ENCODE measurements at regions not wholly inside any gene's neighbourhood (a gene's known extent, or its start where the extent isn't known, plus 50 kb on each side); places are given as distances from the start of the nearest gene placed in this dataset.
"Not testable (repeated sequence)": the region's sequence is repeated elsewhere in the genome, so short reads cannot be mapped to it uniquely, and the experiment has no call there.

- H3K27me3 ChIP-seq (ENCODE audit: insufficient read depth, low read length): no peaks in the 10 kb centered on the region
- no peak overlapping the region for H3K4me3 ChIP-seq (ENCODE audit: low read length)
- no peaks in the 10 kb centered on the region for H3K4me1 ChIP-seq (ENCODE audit: insufficient read depth, low read length)
- H3K27ac ChIP-seq (ENCODE audit: low read length): no peak overlapping the region
- no peak overlapping the region for H3K9ac ChIP-seq (ENCODE audit: low read depth, low read length)
- H3K36me3 ChIP-seq (ENCODE audit: insufficient read depth, low read depth, low read length): no peaks in the 10 kb centered on the region
- no peaks in the 10 kb centered on the region for H3K9me3 ChIP-seq (ENCODE audit: insufficient read depth, low read depth, low read length)
Observed at GRCh38 chr1:30534551-30534940, 188.8 kb downstream of the MATN1 start.

- H3K27me3 ChIP-seq (ENCODE audit: insufficient read depth, low read length): no peaks in the 10 kb centered on the region
- H3K9me3 ChIP-seq (ENCODE audit: insufficient read depth, low read depth, low read length): no peaks in the 10 kb centered on the region
- H3K36me3 ChIP-seq (ENCODE audit: insufficient read depth, low read depth, low read length): no peaks in the 10 kb centered on the region
- H3K9ac ChIP-seq (ENCODE audit: low read depth, low read length): no peak overlapping the region
- no peak overlapping the region for H3K27ac ChIP-seq (ENCODE audit: low read length)
- H3K4me3 ChIP-seq (ENCODE audit: low read length): no peak overlapping the region
- no peaks in the 10 kb centered on the region for H3K4me1 ChIP-seq (ENCODE audit: insufficient read depth, low read length)
Observed at GRCh38 chr1:30533796-30534550, 189.4 kb downstream of the MATN1 start.

GRCh38 chr1:30533141-30533540, 190.2 kb downstream of the MATN1 start:
- H3K9me3 ChIP-seq (ENCODE audit: insufficient read depth, low read depth, low read length): no peaks in the 10 kb centered on the region
- no peaks in the 10 kb centered on the region for H3K27me3 ChIP-seq (ENCODE audit: insufficient read depth, low read length)
- H3K9ac ChIP-seq (ENCODE audit: low read depth, low read length): no peak overlapping the region
- no peak overlapping the region for H3K4me3 ChIP-seq (ENCODE audit: low read length)
- H3K4me1 ChIP-seq (ENCODE audit: insufficient read depth, low read length): no peaks in the 10 kb centered on the region
- no peak overlapping the region for H3K27ac ChIP-seq (ENCODE audit: low read length)
- no peaks in the 10 kb centered on the region for H3K36me3 ChIP-seq (ENCODE audit: insufficient read depth, low read depth, low read length)

GRCh38 chr1:30532621-30533020, 190.8 kb downstream of the MATN1 start:
- no peaks in the 10 kb centered on the region for H3K27me3 ChIP-seq (ENCODE audit: insufficient read depth, low read length)
- no peaks in the 10 kb centered on the region for H3K36me3 ChIP-seq (ENCODE audit: insufficient read depth, low read depth, low read length)
- H3K9ac ChIP-seq (ENCODE audit: low read depth, low read length): no peak overlapping the region
- no peaks in the 10 kb centered on the region for H3K9me3 ChIP-seq (ENCODE audit: insufficient read depth, low read depth, low read length)
- no peak overlapping the region for H3K4me3 ChIP-seq (ENCODE audit: low read length)
- H3K4me1 ChIP-seq (ENCODE audit: insufficient read depth, low read length): no peaks in the 10 kb centered on the region
- no peak overlapping the region for H3K27ac ChIP-seq (ENCODE audit: low read length)

GRCh38 chr1:30527511-30528140, 195.8 kb downstream of the MATN1 start:
- H3K27me3 ChIP-seq (ENCODE audit: insufficient read depth, low read length): no peaks in the 10 kb centered on the region; the same call in 1 of the 2 replicates
- H3K4me1 ChIP-seq (ENCODE audit: insufficient read depth, low read length): no peaks in the 10 kb centered on the region
- no peak overlapping the region for H3K9ac ChIP-seq (ENCODE audit: low read depth, low read length)
- H3K4me3 ChIP-seq (ENCODE audit: low read length): no peak overlapping the region
- no peaks in the 10 kb centered on the region for H3K36me3 ChIP-seq (ENCODE audit: insufficient read depth, low read depth, low read length)
- no peaks in the 10 kb centered on the region for H3K9me3 ChIP-seq (ENCODE audit: insufficient read depth, low read depth, low read length)
- H3K27ac ChIP-seq (ENCODE audit: low read length): no peak overlapping the region

- H3K27me3 ChIP-seq (ENCODE audit: insufficient read depth, low read length): no peaks in the 10 kb centered on the region; the same call in 1 of the 2 replicates
- no peaks in the 10 kb centered on the region for H3K9me3 ChIP-seq (ENCODE audit: insufficient read depth, low read depth, low read length)
- H3K4me1 ChIP-seq (ENCODE audit: insufficient read depth, low read length): no peaks in the 10 kb centered on the region
- no peak overlapping the region for H3K9ac ChIP-seq (ENCODE audit: low read depth, low read length)
- no peaks in the 10 kb centered on the region for H3K36me3 ChIP-seq (ENCODE audit: insufficient read depth, low read depth, low read length)
- no peak overlapping the region for H3K4me3 ChIP-seq (ENCODE audit: low read length)
- no peak overlapping the region for H3K27ac ChIP-seq (ENCODE audit: low read length)
Observed at GRCh38 chr1:30526652-30527345, 196.6 kb downstream of the MATN1 start.

GRCh38 chr1:30525971-30526651, 197.3 kb downstream of the MATN1 start:
- H3K27ac ChIP-seq (ENCODE audit: low read length): no peak overlapping the region
- no peaks in the 10 kb centered on the region for H3K36me3 ChIP-seq (ENCODE audit: insufficient read depth, low read depth, low read length)
- no peaks in the 10 kb centered on the region for H3K9me3 ChIP-seq (ENCODE audit: insufficient read depth, low read depth, low read length)
- H3K9ac ChIP-seq (ENCODE audit: low read depth, low read length): no peak overlapping the region
- no peaks in the 10 kb centered on the region for H3K4me1 ChIP-seq (ENCODE audit: insufficient read depth, low read length)
- no peaks in the 10 kb centered on the region; the same call in 1 of the 2 replicates for H3K27me3 ChIP-seq (ENCODE audit: insufficient read depth, low read length)
- H3K4me3 ChIP-seq (ENCODE audit: low read length): no peak overlapping the region

- no peaks in the 10 kb centered on the region for H3K4me1 ChIP-seq (ENCODE audit: insufficient read depth, low read length)
- no peak overlapping the region for H3K4me3 ChIP-seq (ENCODE audit: low read length)
- H3K9me3 ChIP-seq (ENCODE audit: insufficient read depth, low read depth, low read length): no peaks in the 10 kb centered on the region
- no peak overlapping the region for H3K9ac ChIP-seq (ENCODE audit: low read depth, low read length)
- H3K36me3 ChIP-seq (ENCODE audit: insufficient read depth, low read depth, low read length): no peaks in the 10 kb centered on the region
- H3K27ac ChIP-seq (ENCODE audit: low read length): no peak overlapping the region
- no peaks in the 10 kb centered on the region; the same call in 1 of the 2 replicates for H3K27me3 ChIP-seq (ENCODE audit: insufficient read depth, low read length)
Observed at GRCh38 chr1:30525631-30525970, 197.8 kb downstream of the MATN1 start.

GRCh38 chr1:30524840-30525617, 198.4 kb downstream of the MATN1 start:
- Histone ChIP-seq H3K27ac (ENCODE audit: low read length) (no peak overlapping the region), H3K9ac (ENCODE audit: low read depth, low read length) (no peak overlapping the region), H3K4me3 (ENCODE audit: low read length) (no peak overlapping the region), H3K4me1 (ENCODE audit: insufficient read depth, low read length) (no peaks in the 10 kb centered on the region), H3K27me3 (ENCODE audit: insufficient read depth, low read length) (no peaks in the 10 kb centered on the region; the same call in 1 of the 2 replicates), H3K36me3 (ENCODE audit: insufficient read depth, low read depth, low read length) (no peaks in the 10 kb centered on the region), H3K9me3 (ENCODE audit: insufficient read depth, low read depth, low read length) (no peaks in the 10 kb centered on the region)

GRCh38 chr1:30524025-30524555, 199.3 kb downstream of the MATN1 start:
- not testable (repeated sequence) for H3K27ac ChIP-seq (ENCODE audit: low read length); H3K36me3 ChIP-seq (ENCODE audit: insufficient read depth, low read depth, low read length); H3K4me1 ChIP-seq (ENCODE audit: insufficient read depth, low read length); H3K27me3 ChIP-seq (ENCODE audit: insufficient read depth, low read length); H3K9ac ChIP-seq (ENCODE audit: low read depth, low read length); H3K4me3 ChIP-seq (ENCODE audit: low read length); H3K9me3 ChIP-seq (ENCODE audit: insufficient read depth, low read depth, low read length)
